SK-N-SH (cell line): ENCODE measurements at regions not wholly inside any gene's neighbourhood (a gene's known extent, or its start where the extent isn't known, plus 50 kb on each side); places are given as distances from the start of the nearest gene placed in this dataset.

ENCODE experiments used
- CTCF ChIA-PET: fragments of 300-600, 350-600 bp; formaldehyde crosslinking; extraction: SDS; loops from one replicate; lab custom pipeline; 2021; lab: Yijun Ruan, JAX
- POLR2A ChIA-PET: fragments of 350-600 bp; sonication (Branson Sonifier 250); formaldehyde crosslinking; extraction: SDS; loops from one replicate; lab custom pipeline; 2020; ENCODE audit warnings: antibody characterized with exemption, inconsistent platforms; lab: Yijun Ruan, JAX
- DNase-seq: peaks from one replicate; pipeline ENCODE4 v3.0.0; 2012
- H2AFZ ChIP-seq: fragments of 200-600 bp; sonication (generic); 2 replicates; pipeline ENCODE4 v1.8.1; 2016; ENCODE audit warnings: antibody characterized with exemption, mild to moderate bottlenecking, low read depth
- H3F3A ChIP-seq: fragments of 200-600 bp; sonication (generic); replicated peaks from 2 replicates; pipeline ENCODE3; 2016; ENCODE audit warnings: antibody characterized with exemption, mild to moderate bottlenecking; ENCODE audit not compliant: insufficient read depth
- H3K27ac ChIP-seq, 2 experiments: fragments of 200-500 bp in 1 of 2; fragments of 200-600 bp in 1 of 2; sonication (Bioruptor generic) in 1 of 2; sonication (generic), shearing (Covaris generic) in 1 of 2; 2 replicates each; pipeline versions ENCODE4 v1.5.1 to v1.6.1; 2014 to 2016; ENCODE audit warnings: low read depth in 2 of 2, inconsistent platforms in 1 of 2, low read length in 1 of 2, mild to moderate bottlenecking in 1 of 2, mixed read lengths in 1 of 2
- H3K27me3 ChIP-seq: fragments of 200-600 bp; sonication (generic), shearing (Covaris generic); 2 replicates; pipeline ENCODE4 v1.6.1; 2016; ENCODE audit warnings: mixed run types; ENCODE audit not compliant: insufficient read depth
- H3K36me3 ChIP-seq, 2 experiments: fragments of 200-500 bp in 1 of 2; fragments of 200-600 bp in 1 of 2; sonication (Bioruptor generic) in 1 of 2; sonication (generic) in 1 of 2; replicated peaks in 1 of 2; 2 replicates each; pipeline versions ENCODE3 to v1.5.1; 2014 to 2016; ENCODE audit warnings: low read length in 1 of 2, mild to moderate bottlenecking in 1 of 2; ENCODE audit not compliant: insufficient read depth in 2 of 2, control insufficient read depth in 1 of 2
- H3K4me1 ChIP-seq, 2 experiments: fragments of 200-500 bp in 1 of 2; fragments of 200-600 bp in 1 of 2; sonication (Bioruptor generic) in 1 of 2; sonication (generic), shearing (Covaris generic) in 1 of 2; 2 replicates each; pipeline versions ENCODE4 v1.5.1 to v1.6.1; 2014 to 2016; ENCODE audit warnings: low read depth in 1 of 2, low read length in 1 of 2, mixed run types in 1 of 2; ENCODE audit not compliant: insufficient read depth in 2 of 2, control insufficient read depth in 1 of 2
- H3K4me2 ChIP-seq: fragments of 200-600 bp; sonication (generic), shearing (Covaris generic); 2 replicates; pipeline ENCODE4 v1.6.1; 2017; ENCODE audit warnings: mixed run types
- H3K4me3 ChIP-seq, 2 experiments: fragments of 200-500 bp in 1 of 2; fragments of 200-600 bp in 1 of 2; sonication (Bioruptor generic) in 1 of 2; sonication (generic), shearing (Covaris generic) in 1 of 2; 2 replicates each; pipeline versions ENCODE4 v1.5.1 to v1.8.1; 2014 to 2016; ENCODE audit warnings: low read depth in 2 of 2, inconsistent platforms in 1 of 2, low read length in 1 of 2, mild to moderate bottlenecking in 1 of 2, mixed read lengths in 1 of 2, moderate library complexity in 1 of 2
- H3K79me2 ChIP-seq: fragments of 200-600 bp; sonication (generic); 2 replicates; pipeline ENCODE4 v1.8.1; 2017; ENCODE audit warnings: mild to moderate bottlenecking; ENCODE audit not compliant: insufficient read depth
- H3K9ac ChIP-seq: fragments of 200-600 bp; sonication (generic); 2 replicates; pipeline ENCODE4 v1.6.1; 2017; ENCODE audit warnings: mixed run types
- H3K9me2 ChIP-seq: fragments of 200-600 bp; sonication (generic); 2 replicates; pipeline ENCODE4 v1.6.1; 2017; ENCODE audit warnings: mixed run types
- H3K9me3 ChIP-seq: fragments of 200-600 bp; sonication (generic); 2 replicates; pipeline ENCODE4 v1.6.1; 2017; ENCODE audit warnings: mixed run types, mild to moderate bottlenecking, moderate library complexity
- H4K20me1 ChIP-seq: fragments of 200-600 bp; sonication (generic); 2 replicates; pipeline ENCODE4 v1.6.1; 2017; ENCODE audit warnings: mild to moderate bottlenecking, mixed run types; ENCODE audit not compliant: insufficient read depth
- CHD2 ChIP-seq: fragments of 150-350 bp; IDR thresholded peaks from 2 replicates; pipeline ENCODE4 v1.6.1; 2018; ENCODE audit warnings: low read length; ENCODE audit not compliant: partially characterized antibody
- EP300 ChIP-seq, 2 experiments: IDR thresholded peaks; 2 replicates each; pipeline versions ENCODE4 v1.4.0 to v1.6.1; 2012; ENCODE audit warnings: borderline replicate concordance in 1 of 2, low read depth in 1 of 2, low read length in 1 of 2
- FOXJ3 ChIP-seq: sonication (generic); formaldehyde crosslinking; IDR thresholded peaks from 2 replicates; pipeline ENCODE4 v1.5.1; 2020; ENCODE audit warnings: mild to moderate bottlenecking, missing genetic modification reagents
- FOXM1 ChIP-seq: IDR thresholded peaks from 2 replicates; pipeline ENCODE4 v1.4.0; 2012; ENCODE audit warnings: low read depth, mild to moderate bottlenecking
- GABPA ChIP-seq: IDR thresholded peaks from 2 replicates; pipeline ENCODE4 v1.4.0; 2012; ENCODE audit warnings: low read depth, mild to moderate bottlenecking
- IRF3 ChIP-seq: fragments of 150-350 bp; IDR thresholded peaks from 2 replicates; pipeline ENCODE4 v1.6.1; 2016; ENCODE audit warnings: mild to moderate bottlenecking, low read depth, low read length
- NRF1 ChIP-seq: IDR thresholded peaks from 2 replicates; pipeline ENCODE4 v1.6.1; 2012; ENCODE audit warnings: low read depth, mild to moderate bottlenecking, low read length
- RAD21 ChIP-seq: IDR thresholded peaks from 2 replicates; pipeline ENCODE4 v1.6.1; 2012; ENCODE audit warnings: mild to moderate bottlenecking, low read length
- RCOR1 ChIP-seq: fragments of 150-350 bp; IDR thresholded peaks from 2 replicates; pipeline ENCODE4 v1.6.1; 2017; ENCODE audit warnings: antibody characterized with exemption, low read length
- REST ChIP-seq: IDR thresholded peaks from 2 replicates; pipeline ENCODE4 v1.6.1; 2012; ENCODE audit warnings: mild to moderate bottlenecking, low read depth, low read length, moderate library complexity
- RFX5 ChIP-seq: IDR thresholded peaks from 2 replicates; pipeline ENCODE4 v1.6.1; 2012; ENCODE audit warnings: mild to moderate bottlenecking, improper control_type of control experiment, low read length
- RXRA ChIP-seq: IDR thresholded peaks from 2 replicates; pipeline ENCODE4 v1.4.0; 2012; ENCODE audit warnings: low read depth, mild to moderate bottlenecking, borderline replicate concordance
- SMC3 ChIP-seq: IDR thresholded peaks from 2 replicates; pipeline ENCODE4 v1.6.1; 2012; ENCODE audit warnings: low read depth, low read length, improper control_type of control experiment
- TAF1 ChIP-seq: IDR thresholded peaks from 2 replicates; pipeline ENCODE4 v1.6.1; 2012; ENCODE audit warnings: low read depth, mild to moderate bottlenecking, low read length, moderate library complexity, borderline replicate concordance
- TCF12 ChIP-seq: IDR thresholded peaks from 2 replicates; pipeline ENCODE4 v1.4.0; 2012
- YY1 ChIP-seq: IDR thresholded peaks from 2 replicates; pipeline ENCODE4 v1.4.0; 2012; ENCODE audit warnings: low read depth, mild to moderate bottlenecking
- WGBS: methylation state at CpG from one replicate; pipeline ENCODE4 v1.1.6; 2017; ENCODE audit warnings: low lambda C conversion rate; 5-methylcytosine and 5-hydroxymethylcytosine counted together
- TF ChIP-seq, protein P1 (sequence below): IDR thresholded peaks from 2 replicates; pipeline ENCODE4 v1.4.0; 2012; ENCODE audit warnings: low read depth, borderline replicate concordance
- TF ChIP-seq, protein P2 (sequence below): fragments of 150-350 bp; IDR thresholded peaks from 2 replicates; pipeline ENCODE4 v1.6.1; 2017; ENCODE audit warnings: antibody characterized with exemption, low read length, low read depth, borderline replicate concordance

DNA sequence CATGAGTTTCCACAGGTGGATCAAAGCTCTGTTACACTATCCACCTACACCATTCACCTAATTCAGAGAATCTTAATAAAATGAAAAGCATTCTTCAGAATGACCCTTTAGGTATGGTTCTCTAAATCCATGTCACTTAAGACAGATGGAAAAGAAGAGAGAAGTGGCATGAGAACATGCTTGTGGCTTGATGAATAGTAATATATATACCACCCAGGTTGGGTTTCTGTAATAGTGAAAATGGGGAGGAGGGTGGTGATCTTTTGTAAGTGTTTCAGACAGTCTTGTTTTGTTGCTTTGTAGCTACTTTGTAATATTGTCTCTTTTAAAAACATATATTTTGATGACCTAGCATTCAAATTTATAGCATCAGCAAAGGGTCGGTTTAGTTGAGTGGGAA lies 469.8 kb downstream of the USP25 start:
- POLR2A ChIA-PET: no interaction called here
- Histone ChIP-seq H2AFZ (no peak overlapping the region), H4K20me1 (no peaks in the 10 kb centered on the region), H3F3A (no peaks in the 10 kb centered on the region), H3K79me2 (no peaks in the 10 kb centered on the region), H3K9me2 (no peaks in the 10 kb centered on the region), H3K27me3 (no peaks in the 10 kb centered on the region), H3K27ac (no peak overlapping the region), H3K4me3 (no peak overlapping the region), H3K36me3 (no peaks in the 10 kb centered on the region), H3K9ac (no peak overlapping the region), H3K4me1 (no peaks in the 10 kb centered on the region; a peak in 1 of 4 replicates), H3K4me2 (no peak overlapping the region), H3K9me3 (no peaks in the 10 kb centered on the region)
- CTCF ChIA-PET: no interaction called here
- 39% methylated on average over 1 of the region's 1 CpG for WGBS
- no peak for DNase-seq
- TF ChIP-seq YY1 (no peak), RAD21 (no peak), IRF3 (no peak), EP300 (IDR thresholded peaks at IDR 0.05; ENCODE audit: borderline replicate concordance in 1 of 2, low read depth in 1 of 2, low read length in 1 of 2) (no peak), RCOR1 (no peak), CHD2 (no peak), NRF1 (no peak), RFX5 (no peak), TCF12 (no peak), RXRA (no peak), REST (no peak), SMC3 (no peak), GABPA (no peak)
- TF ChIP-seq, protein P1, sequence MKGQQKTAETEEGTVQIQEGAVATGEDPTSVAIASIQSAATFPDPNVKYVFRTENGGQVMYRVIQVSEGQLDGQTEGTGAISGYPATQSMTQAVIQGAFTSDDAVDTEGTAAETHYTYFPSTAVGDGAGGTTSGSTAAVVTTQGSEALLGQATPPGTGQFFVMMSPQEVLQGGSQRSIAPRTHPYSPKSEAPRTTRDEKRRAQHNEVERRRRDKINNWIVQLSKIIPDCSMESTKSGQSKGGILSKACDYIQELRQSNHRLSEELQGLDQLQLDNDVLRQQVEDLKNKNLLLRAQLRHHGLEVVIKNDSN: no peak

GRCh38 chr21:16201718-16202117 lies 471.9 kb downstream of the USP25 start:
- no peaks in the 10 kb centered on the region for H3K4me1 ChIP-seq
- no peaks in the 10 kb centered on the region for H3K79me2 ChIP-seq
- H3K9me3 ChIP-seq: no peaks in the 10 kb centered on the region
- TF ChIP-seq, protein P2, sequence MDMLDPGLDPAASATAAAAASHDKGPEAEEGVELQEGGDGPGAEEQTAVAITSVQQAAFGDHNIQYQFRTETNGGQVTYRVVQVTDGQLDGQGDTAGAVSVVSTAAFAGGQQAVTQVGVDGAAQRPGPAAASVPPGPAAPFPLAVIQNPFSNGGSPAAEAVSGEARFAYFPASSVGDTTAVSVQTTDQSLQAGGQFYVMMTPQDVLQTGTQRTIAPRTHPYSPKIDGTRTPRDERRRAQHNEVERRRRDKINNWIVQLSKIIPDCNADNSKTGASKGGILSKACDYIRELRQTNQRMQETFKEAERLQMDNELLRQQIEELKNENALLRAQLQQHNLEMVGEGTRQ: no peak
- TF ChIP-seq TAF1: no peak
- no peak for TF ChIP-seq FOXM1
- no peak for TF ChIP-seq FOXJ3 (CRISPR knock-in tag)
- no peak for TF ChIP-seq YY1
- H4K20me1 ChIP-seq: no peaks in the 10 kb centered on the region
- no peaks in the 10 kb centered on the region for H3K27me3 ChIP-seq
- H3K9ac ChIP-seq: no peak overlapping the region
- no peak for DNase-seq
- no peak overlapping the region for H3K4me3 ChIP-seq
- H3K36me3 ChIP-seq: no peaks in the 10 kb centered on the region
- H3K4me2 ChIP-seq: no peak overlapping the region
- H2AFZ ChIP-seq: no peak overlapping the region
- ChIA-PET POLR2A (no interaction called here), CTCF (no interaction called here)
- H3F3A ChIP-seq: no peaks in the 10 kb centered on the region
- 36% methylated on average over 1 of the region's 1 CpG for WGBS
- no peaks in the 10 kb centered on the region for H3K9me2 ChIP-seq
- no peak overlapping the region for H3K27ac ChIP-seq
